IMR-90 (cell line): ENCODE measurements at regions not wholly inside any gene's neighbourhood (a gene's known extent, or its start where the extent isn't known, plus 50 kb on each side); places are given as distances from the start of the nearest gene placed in this dataset.

Experiments
- ATAC-seq: fragments of 200-7000 bp; cut with Tn5 transposase; 2 replicates; pipeline ENCODE4 v1.9.1; 2020; ENCODE audit warnings: low read depth, mild to moderate bottlenecking, moderate library complexity
- BruUV-seq: library from RNA; stranded (reverse); fragments of 400-500 nt; replicated peaks from 2 replicates; lab custom pipeline; 2021; lab: Mats Ljungman, UMichigan
- CTCF ChIA-PET: fragments of 300-600 bp; formaldehyde crosslinking; extraction: SDS; loops from one replicate; lab custom pipeline; 2021; ENCODE audit warnings: antibody characterized with exemption; lab: Yijun Ruan, JAX
- POLR2A ChIA-PET: fragments of 300-600 bp; sonication (Branson Sonifier 250); formaldehyde crosslinking; loops from one replicate; lab custom pipeline; 2022; ENCODE audit warnings: antibody characterized with exemption; ENCODE audit not compliant: unreplicated experiment; lab: Charles Lee
- DNase-seq: peaks from one replicate; pipeline ENCODE4 v3.0.0; 2013
- H2AFZ ChIP-seq: replicated peaks from 2 replicates; pipeline ENCODE3; 2013; ENCODE audit warnings: low read length, mild to moderate bottlenecking; ENCODE audit not compliant: poor library complexity
- H2AK5ac ChIP-seq: 2 replicates; pipeline ENCODE4 v1.6.1; 2013; ENCODE audit warnings: low read depth, low read length, inconsistent platforms
- H2AK9ac ChIP-seq: replicated peaks from 2 replicates; pipeline ENCODE3; 2013; ENCODE audit warnings: mild to moderate bottlenecking, low read depth, low read length, moderate library complexity; ENCODE audit not compliant: poor library complexity
- H2BK120ac ChIP-seq: 2 replicates; pipeline ENCODE4 v1.6.1; 2013; ENCODE audit warnings: low read depth, low read length, inconsistent platforms
- H2BK15ac ChIP-seq: 3 replicates; pipeline ENCODE4 v1.6.1; 2013; ENCODE audit warnings: low read depth, low read length, inconsistent platforms
- H2BK20ac ChIP-seq: 2 replicates; pipeline ENCODE4 v1.6.1; 2013; ENCODE audit warnings: low read depth, mild to moderate bottlenecking, inconsistent platforms, low read length, moderate library complexity
- H2BK5ac ChIP-seq: 2 replicates; pipeline ENCODE4 v1.6.1; 2013; ENCODE audit warnings: mild to moderate bottlenecking, low read depth, low read length, inconsistent platforms; ENCODE audit not compliant: poor library complexity, severe bottlenecking
- H3K14ac ChIP-seq: replicated peaks from 2 replicates; pipeline ENCODE4 v1.6.1; 2013; ENCODE audit warnings: low read depth, low read length, inconsistent platforms
- H3K18ac ChIP-seq: 2 replicates; pipeline ENCODE4 v1.6.1; 2013; ENCODE audit warnings: low read depth, low read length, control low read depth
- H3K23ac ChIP-seq: 2 replicates; pipeline ENCODE4 v1.6.1; 2013; ENCODE audit warnings: low read depth, low read length, inconsistent platforms
- H3K27ac ChIP-seq: 2 replicates; pipeline ENCODE4 v1.5.1; 2013; ENCODE audit warnings: mild to moderate bottlenecking, control low read depth, low read length; ENCODE audit not compliant: insufficient read depth
- H3K27me3 ChIP-seq: 2 replicates; pipeline ENCODE4 v1.6.1; 2013; ENCODE audit warnings: low read length; ENCODE audit not compliant: control insufficient read depth, insufficient read depth
- H3K36me3 ChIP-seq: 2 replicates; pipeline ENCODE4 v1.6.1; 2013; ENCODE audit warnings: low read length, mixed read lengths; ENCODE audit not compliant: control insufficient read depth, insufficient read depth
- H3K4ac ChIP-seq: 2 replicates; pipeline ENCODE4 v1.6.1; 2013; ENCODE audit warnings: low read depth, low read length, inconsistent platforms
- H3K4me1 ChIP-seq: 2 replicates; pipeline ENCODE4 v1.6.1; 2013; ENCODE audit warnings: low read length, mixed read lengths; ENCODE audit not compliant: control insufficient read depth, insufficient read depth
- H3K4me2 ChIP-seq: 2 replicates; pipeline ENCODE4 v1.6.1; 2013; ENCODE audit warnings: low read depth, mild to moderate bottlenecking, control low read depth, low read length, moderate library complexity
- H3K4me3 ChIP-seq: 2 replicates; pipeline ENCODE4 v1.5.1; 2013; ENCODE audit warnings: low read depth, mild to moderate bottlenecking, control low read depth, low read length, moderate library complexity; ENCODE audit not compliant: insufficient read depth
- H3K56ac ChIP-seq: 2 replicates; pipeline ENCODE4 v1.6.1; 2013; ENCODE audit warnings: low read length, inconsistent platforms; ENCODE audit not compliant: insufficient read depth; ENCODE audit errors: extremely low read depth
- H3K79me1 ChIP-seq, 2 experiments: 2 replicates each; pipeline ENCODE4 v1.6.1; 2013; ENCODE audit warnings: low read length in 2 of 2, inconsistent platforms in 1 of 2, low read depth in 1 of 2
- H3K9ac ChIP-seq: 2 replicates; pipeline ENCODE4 v1.6.1; 2013; ENCODE audit warnings: low read depth, low read length, control low read depth
- H3K9me1 ChIP-seq: 2 replicates; pipeline ENCODE4 v1.6.1; 2013; ENCODE audit warnings: low read length, inconsistent platforms; ENCODE audit not compliant: insufficient read depth
- H3K9me3 ChIP-seq: 2 replicates; pipeline ENCODE4 v1.6.1; 2013; ENCODE audit warnings: low read length; ENCODE audit not compliant: control insufficient read depth, insufficient read depth
- H4K20me1 ChIP-seq: 2 replicates; pipeline ENCODE4 v1.6.1; 2013; ENCODE audit warnings: low read length, inconsistent platforms; ENCODE audit not compliant: insufficient read depth
- H4K5ac ChIP-seq: 2 replicates; pipeline ENCODE4 v1.6.1; 2013; ENCODE audit warnings: mild to moderate bottlenecking, low read depth, low read length, control low read depth
- H4K8ac ChIP-seq, 2 experiments: 2 replicates each; pipeline ENCODE4 v1.6.1; 2013; ENCODE audit warnings: low read depth in 2 of 2, low read length in 2 of 2, control low read depth in 1 of 2, inconsistent platforms in 1 of 2
- H4K91ac ChIP-seq: 2 replicates; pipeline ENCODE4 v1.6.1; 2013; ENCODE audit warnings: low read depth, low read length, inconsistent platforms; ENCODE audit not compliant: insufficient read depth
- FOS ChIP-seq: fragments of 150-350 bp; IDR thresholded peaks from 2 replicates; pipeline ENCODE4 v1.6.1; 2016; ENCODE audit warnings: low read depth, low read length
- MXI1 ChIP-seq: IDR thresholded peaks from 2 replicates; pipeline ENCODE4 v1.6.1; 2012; ENCODE audit warnings: low read depth, mild to moderate bottlenecking, low read length, moderate library complexity, borderline replicate concordance
- RCOR1 ChIP-seq: IDR thresholded peaks from 2 replicates; pipeline ENCODE4 v1.6.1; 2012; ENCODE audit warnings: mild to moderate bottlenecking, low read length, improper control_type of control experiment; ENCODE audit not compliant: insufficient replicate concordance
- RFX5 ChIP-seq: IDR thresholded peaks from 2 replicates; pipeline ENCODE4 v1.8.0; 2012; ENCODE audit warnings: low read depth, mild to moderate bottlenecking, low read length, moderate library complexity
- SMC3 ChIP-seq: fragments of 150-350 bp; IDR thresholded peaks from 2 replicates; pipeline ENCODE4 v1.6.1; 2016; ENCODE audit warnings: low read depth, mild to moderate bottlenecking, antibody characterized with exemption, low read length, moderate library complexity
- WGBS, 2 experiments: methylation state at CpG; one replicate each; pipeline versions ENCODE4 v1.1.5 to v1.1.7; 2013; ENCODE audit warnings: missing lambda C conversion rate in 2 of 2; ENCODE audit not compliant: insufficient read length in 1 of 2; ENCODE audit errors: extremely low coverage in 2 of 2; 5-methylcytosine and 5-hydroxymethylcytosine counted together
- dilution Hi-C: fragments of 300-500 bp; cut with HindIII; formaldehyde crosslinking; loops from one replicate; pipeline ENCODE4 v1.14.3; 2018; ENCODE audit warnings: low sequenced_read_pairs; ENCODE audit not compliant: unreplicated experiment
- in situ Hi-C: fragments of 300-500 bp; cut with MboI; formaldehyde crosslinking; loops from 3 replicates; pipeline ENCODE4 v1.14.3; 2019; ENCODE audit warnings: low sequenced_read_pairs, inconsistent platforms, mixed read lengths
- intact Hi-C: fragments of 100-400 bp; cut with micrococcal nuclease; formaldehyde crosslinking; loops from 2 replicates; pipeline ENCODE4 v1.10.0; 2022
- TF ChIP-seq, protein P1 (sequence below): fragments of 150-350 bp; IDR thresholded peaks from 2 replicates; pipeline ENCODE4 v1.6.1; 2017; ENCODE audit warnings: mild to moderate bottlenecking, antibody characterized with exemption, low read length, low read depth
- TF ChIP-seq, protein P2 (sequence below): fragments of 150-350 bp; IDR thresholded peaks from 2 replicates; pipeline ENCODE4 v1.6.1; 2016; ENCODE audit warnings: low read depth, mild to moderate bottlenecking, low read length, moderate library complexity, borderline replicate concordance

DNA sequence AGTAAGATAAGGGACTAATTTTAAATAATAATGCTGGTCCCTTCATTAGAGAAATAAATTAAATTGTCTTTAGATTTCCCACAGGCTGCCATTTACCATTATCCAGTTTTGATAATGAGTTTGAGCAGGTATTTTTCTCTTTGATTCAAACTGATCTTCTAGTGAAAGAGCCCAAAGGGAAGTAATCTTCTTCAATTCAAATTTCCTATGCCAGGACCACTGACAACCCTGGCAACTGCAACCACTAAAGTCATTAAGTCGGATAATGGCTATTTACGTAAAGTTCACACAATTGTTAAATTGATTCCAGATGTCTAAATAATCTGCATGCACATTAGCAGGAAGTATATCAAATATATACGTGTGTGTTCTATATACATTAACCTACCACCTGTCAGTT, 399.3 kb downstream of the PTPRC start:
- Histone ChIP-seq H3K27ac (no peak overlapping the region), H3K4me1 (no peaks in the 10 kb centered on the region), H4K20me1 (no peaks in the 10 kb centered on the region), H3K18ac (no peak overlapping the region), H4K8ac (no peak overlapping the region), H3K9me1 (no peaks in the 10 kb centered on the region), H2BK15ac (no peak overlapping the region), H2BK20ac (no peak overlapping the region), H3K9ac (no peak overlapping the region), H3K9me3 (no peaks in the 10 kb centered on the region), H3K4ac (no peak overlapping the region), H3K23ac (no peak overlapping the region), H3K79me1 (no peaks in the 10 kb centered on the region), H3K56ac (no peak overlapping the region), H3K27me3 (no peaks in the 10 kb centered on the region), H3K4me2 (no peak overlapping the region), H3K14ac (no peak overlapping the region), H2BK5ac (no peak overlapping the region), H2AK9ac (no peak overlapping the region), H2AFZ (no peak overlapping the region), H3K4me3 (no peak overlapping the region), H3K36me3 (no peaks in the 10 kb centered on the region), H4K5ac (no peak overlapping the region), H4K91ac (no peak overlapping the region), H2AK5ac (no peak overlapping the region), H2BK120ac (no peak overlapping the region)
- POLR2A ChIA-PET: no interaction called here
- no TSS peak for BruUV-seq
- TF ChIP-seq RFX5 (no peak), FOS (no peak), SMC3 (no peak), MXI1 (no peak), RCOR1 (no peak)
- TF ChIP-seq, protein P1, sequence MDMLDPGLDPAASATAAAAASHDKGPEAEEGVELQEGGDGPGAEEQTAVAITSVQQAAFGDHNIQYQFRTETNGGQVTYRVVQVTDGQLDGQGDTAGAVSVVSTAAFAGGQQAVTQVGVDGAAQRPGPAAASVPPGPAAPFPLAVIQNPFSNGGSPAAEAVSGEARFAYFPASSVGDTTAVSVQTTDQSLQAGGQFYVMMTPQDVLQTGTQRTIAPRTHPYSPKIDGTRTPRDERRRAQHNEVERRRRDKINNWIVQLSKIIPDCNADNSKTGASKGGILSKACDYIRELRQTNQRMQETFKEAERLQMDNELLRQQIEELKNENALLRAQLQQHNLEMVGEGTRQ: no peak
- TF ChIP-seq, protein P2, sequence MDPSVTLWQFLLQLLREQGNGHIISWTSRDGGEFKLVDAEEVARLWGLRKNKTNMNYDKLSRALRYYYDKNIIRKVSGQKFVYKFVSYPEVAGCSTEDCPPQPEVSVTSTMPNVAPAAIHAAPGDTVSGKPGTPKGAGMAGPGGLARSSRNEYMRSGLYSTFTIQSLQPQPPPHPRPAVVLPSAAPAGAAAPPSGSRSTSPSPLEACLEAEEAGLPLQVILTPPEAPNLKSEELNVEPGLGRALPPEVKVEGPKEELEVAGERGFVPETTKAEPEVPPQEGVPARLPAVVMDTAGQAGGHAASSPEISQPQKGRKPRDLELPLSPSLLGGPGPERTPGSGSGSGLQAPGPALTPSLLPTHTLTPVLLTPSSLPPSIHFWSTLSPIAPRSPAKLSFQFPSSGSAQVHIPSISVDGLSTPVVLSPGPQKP: no peak
- in situ Hi-C loops: no loop called here
- ATAC-seq (no peak), DNase-seq (no peak)
- intact Hi-C loops: no loop called here
- CTCF ChIA-PET: no interaction called here
- dilution Hi-C loops: no loop called here
- no CpG with 5 or more reads among the region's 3 CpGs for WGBS, 2 experiments
